Suprapubic skin (tissue), 4 donors: ENCODE measurements at regions not wholly inside any gene's neighbourhood (a gene's known extent, or its start where the extent isn't known, plus 50 kb on each side); places are given as distances from the start of the nearest gene placed in this dataset.

Experiments used
- DNase-seq, 2 donors: peaks; one replicate each; pipeline ENCODE4 v3.0.0-alpha.2; 2019; ENCODE audit warnings: low spot score in 2 of 2
- H3K27ac ChIP-seq: fragments of 200-600 bp; sonication (generic); one replicate; pipeline ENCODE4 v1.5.1; 2019
- H3K27me3 ChIP-seq: fragments of 200-600 bp; sonication (generic); one replicate; pipeline ENCODE4 v1.5.1; 2019
- H3K36me3 ChIP-seq: fragments of 200-600 bp; sonication (generic); one replicate; pipeline ENCODE4 v1.5.1; 2019
- H3K4me1 ChIP-seq: fragments of 200-600 bp; sonication (generic); one replicate; pipeline ENCODE4 v1.5.1; 2019
- H3K4me3 ChIP-seq: fragments of 200-600 bp; sonication (generic); one replicate; pipeline ENCODE4 v1.5.1; 2019; ENCODE audit warnings: mild to moderate bottlenecking
- H3K9me3 ChIP-seq: fragments of 200-600 bp; sonication (generic); one replicate; pipeline ENCODE4 v1.5.1; 2019
- EP300 ChIP-seq: sonication (generic); formaldehyde crosslinking; IDR thresholded peaks from one replicate; pipeline ENCODE4 v1.6.1; 2017; ENCODE audit warnings: antibody characterized with exemption
- POLR2A ChIP-seq, 2 donors: fragments of 450-650 bp; IDR thresholded peaks; one replicate each; pipeline ENCODE4 v1.6.1; 2017; ENCODE audit warnings: antibody characterized with exemption in 2 of 2, mild to moderate bottlenecking in 2 of 2, moderate library complexity in 2 of 2
- POLR2AphosphoS5 ChIP-seq, 3 donors: sonication (generic); formaldehyde crosslinking; IDR thresholded peaks; one replicate each; pipeline ENCODE4 v1.6.1; 2017; ENCODE audit warnings: antibody characterized with exemption in 3 of 3
- WGBS: methylation state at CpG from one replicate; pipeline ENCODE4 v1.1.5; 2018; 5-methylcytosine and 5-hydroxymethylcytosine counted together
- TF ChIP-seq, protein P1 (sequence below), 2 donors: fragments of 200-600 bp in 1 of 2; fragments of 450-650 bp in 1 of 2; sonication (generic) in 1 of 2; IDR thresholded peaks; one replicate each; pipeline ENCODE4 v1.5.1; 2016 to 2019; ENCODE audit warnings: antibody characterized with exemption in 2 of 2, mild to moderate bottlenecking in 1 of 2, moderate library complexity in 1 of 2

GRCh38 chr16:8510160-8510559 is 80.2 kb downstream of the TMEM114 start:
- DNase-seq, result no peak
- Histone ChIP-seq H3K27ac (no peak overlapping the region), H3K4me3 (no peak overlapping the region), H3K9me3 (no peaks in the 10 kb centered on the region), H3K4me1 (no peaks in the 10 kb centered on the region), H3K27me3 (peaks cover 3% of the 10 kb centered on the region), H3K36me3 (no peaks in the 10 kb centered on the region)
- WGBS, result 50% methylated on average over 6 of the region's 6 CpGs
- TF ChIP-seq EP300, result no peak
- TF ChIP-seq POLR2A (IDR thresholded peaks at IDR 0.05), result no peak
- TF ChIP-seq, protein P1, sequence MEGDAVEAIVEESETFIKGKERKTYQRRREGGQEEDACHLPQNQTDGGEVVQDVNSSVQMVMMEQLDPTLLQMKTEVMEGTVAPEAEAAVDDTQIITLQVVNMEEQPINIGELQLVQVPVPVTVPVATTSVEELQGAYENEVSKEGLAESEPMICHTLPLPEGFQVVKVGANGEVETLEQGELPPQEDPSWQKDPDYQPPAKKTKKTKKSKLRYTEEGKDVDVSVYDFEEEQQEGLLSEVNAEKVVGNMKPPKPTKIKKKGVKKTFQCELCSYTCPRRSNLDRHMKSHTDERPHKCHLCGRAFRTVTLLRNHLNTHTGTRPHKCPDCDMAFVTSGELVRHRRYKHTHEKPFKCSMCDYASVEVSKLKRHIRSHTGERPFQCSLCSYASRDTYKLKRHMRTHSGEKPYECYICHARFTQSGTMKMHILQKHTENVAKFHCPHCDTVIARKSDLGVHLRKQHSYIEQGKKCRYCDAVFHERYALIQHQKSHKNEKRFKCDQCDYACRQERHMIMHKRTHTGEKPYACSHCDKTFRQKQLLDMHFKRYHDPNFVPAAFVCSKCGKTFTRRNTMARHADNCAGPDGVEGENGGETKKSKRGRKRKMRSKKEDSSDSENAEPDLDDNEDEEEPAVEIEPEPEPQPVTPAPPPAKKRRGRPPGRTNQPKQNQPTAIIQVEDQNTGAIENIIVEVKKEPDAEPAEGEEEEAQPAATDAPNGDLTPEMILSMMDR (IDR thresholded peaks at IDR 0.05), result no peak
- no peak for TF ChIP-seq POLR2AphosphoS5 (IDR thresholded peaks at IDR 0.05)

- Histone ChIP-seq H3K27me3 (no peaks in the 10 kb centered on the region), H3K4me1 (no peaks in the 10 kb centered on the region), H3K36me3 (no peaks in the 10 kb centered on the region), H3K4me3 (no peak overlapping the region), H3K27ac (no peak overlapping the region), H3K9me3 (no peaks in the 10 kb centered on the region)
- TF ChIP-seq POLR2A (IDR thresholded peaks at IDR 0.05), result no peak
- TF ChIP-seq, protein P1 (IDR thresholded peaks at IDR 0.05), result no peak
- no peak for TF ChIP-seq POLR2AphosphoS5 (IDR thresholded peaks at IDR 0.05)
- TF ChIP-seq EP300, result no peak
- 24% methylated on average over 7 of the region's 7 CpGs for WGBS
- DNase-seq, result no peak
Observed at GRCh38 chr16:8505327-8505991, 84.9 kb downstream of the TMEM114 start.

DNA sequence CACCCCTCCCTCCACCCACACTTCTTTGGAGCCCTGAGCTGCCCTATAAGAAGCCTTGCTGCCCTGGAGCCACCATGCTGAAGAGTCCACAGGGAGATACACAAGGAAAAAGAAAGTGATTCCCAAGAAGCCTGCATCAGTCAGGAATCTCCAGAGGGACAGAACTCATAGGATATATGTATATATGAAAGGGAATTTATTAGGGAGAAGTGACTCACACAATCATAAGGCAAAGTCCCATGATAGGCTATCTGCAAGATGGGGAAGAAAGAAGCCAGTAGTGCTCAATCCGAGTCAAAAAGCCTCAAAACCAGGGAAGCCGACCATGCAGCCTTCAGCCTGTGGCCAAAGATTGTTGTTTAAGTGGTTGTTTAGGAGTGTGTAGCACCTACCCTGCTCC is 87.9 kb downstream of the TMEM114 start:
- no peak for DNase-seq
- peaks cover under 1% of the 10 kb centered on the region for H3K9me3 ChIP-seq
- H3K4me3 ChIP-seq, result no peak overlapping the region
- no peak overlapping the region for H3K27ac ChIP-seq
- no peaks in the 10 kb centered on the region for H3K27me3 ChIP-seq
- H3K36me3 ChIP-seq, result no peaks in the 10 kb centered on the region
- 65% methylated on average over 2 of the region's 2 CpGs for WGBS
- TF ChIP-seq, protein P1 (IDR thresholded peaks at IDR 0.05), result no peak
- TF ChIP-seq POLR2A (IDR thresholded peaks at IDR 0.05) (no peak), POLR2AphosphoS5 (IDR thresholded peaks at IDR 0.05) (no peak), EP300 (no peak)
- no peaks in the 10 kb centered on the region for H3K4me1 ChIP-seq

- Histone ChIP-seq H3K27me3 (no peaks in the 10 kb centered on the region), H3K27ac (no peak overlapping the region), H3K9me3 (peaks cover 4% of the 10 kb centered on the region), H3K36me3 (no peaks in the 10 kb centered on the region), H3K4me1 (no peaks in the 10 kb centered on the region), H3K4me3 (no peak overlapping the region)
- no peak for DNase-seq
- TF ChIP-seq, protein P1 (IDR thresholded peaks at IDR 0.05), result no peak
- no peak for TF ChIP-seq POLR2AphosphoS5 (IDR thresholded peaks at IDR 0.05)
- WGBS, result 94% methylated on average over 1 of the region's 1 CpG
Observed at GRCh38 chr16:8500351-8500750, 90.0 kb downstream of the TMEM114 start.

GRCh38 chr16:8496364-8496763 is 93.9 kb downstream of the TMEM114 start:
- Histone ChIP-seq H3K27me3 (no peaks in the 10 kb centered on the region), H3K27ac (no peak overlapping the region), H3K4me3 (no peak overlapping the region), H3K4me1 (no peaks in the 10 kb centered on the region), H3K36me3 (no peaks in the 10 kb centered on the region), H3K9me3 (peaks cover 4% of the 10 kb centered on the region)
- 41% methylated on average over 3 of the region's 3 CpGs for WGBS
- TF ChIP-seq EP300, result no peak
- TF ChIP-seq POLR2A (IDR thresholded peaks at IDR 0.05), result no peak
- TF ChIP-seq POLR2AphosphoS5 (IDR thresholded peaks at IDR 0.05), result no peak
- TF ChIP-seq, protein P1 (IDR thresholded peaks at IDR 0.05), result no peak
- DNase-seq, result no peak
